ENCODE measurements at regions not wholly inside any gene's neighbourhood (a gene's known extent, or its start where the extent isn't known, plus 50 kb on each side); places are given as distances from the start of the nearest gene placed in this dataset.

DNA sequence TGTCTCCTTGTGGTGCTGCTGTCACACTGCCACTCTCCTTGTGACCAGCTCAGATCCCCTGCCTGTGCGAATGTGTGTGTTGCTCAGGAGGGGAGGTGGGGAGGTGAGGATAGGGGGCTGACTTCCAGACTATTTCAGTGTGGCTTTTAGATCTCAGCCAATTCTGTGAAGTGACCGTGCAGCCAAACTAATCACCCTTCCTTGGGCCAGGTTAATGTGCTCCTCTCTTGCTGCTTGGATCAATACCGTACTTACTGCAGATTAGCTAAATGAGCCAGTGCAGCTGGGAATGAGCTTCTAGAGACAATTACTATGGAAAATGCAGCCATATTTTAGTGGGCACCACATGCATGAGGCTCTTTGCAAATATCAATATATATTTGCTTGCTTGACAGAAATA lies 206.0 kb downstream of the MELK start:
- H3K9me3 ChIP-seq: no peaks in the 10 kb centered on the region
- 79% methylated on average over 3 of the region's 3 CpGs for WGBS
- no peak for DNase-seq (ENCODE audit: low spot score)
- no peaks in the 10 kb centered on the region for H3K4me1 ChIP-seq (replicated peaks)
- H3K36me3 ChIP-seq: no peaks in the 10 kb centered on the region
- H3K27me3 ChIP-seq (replicated peaks; ENCODE audit: insufficient read depth): no peaks in the 10 kb centered on the region
- H3K4me3 ChIP-seq: no peak overlapping the region
- no peak overlapping the region for H3K27ac ChIP-seq
- intact Hi-C loops (cut with DNase I): no loop called here
- TF ChIP-seq, protein P1, sequence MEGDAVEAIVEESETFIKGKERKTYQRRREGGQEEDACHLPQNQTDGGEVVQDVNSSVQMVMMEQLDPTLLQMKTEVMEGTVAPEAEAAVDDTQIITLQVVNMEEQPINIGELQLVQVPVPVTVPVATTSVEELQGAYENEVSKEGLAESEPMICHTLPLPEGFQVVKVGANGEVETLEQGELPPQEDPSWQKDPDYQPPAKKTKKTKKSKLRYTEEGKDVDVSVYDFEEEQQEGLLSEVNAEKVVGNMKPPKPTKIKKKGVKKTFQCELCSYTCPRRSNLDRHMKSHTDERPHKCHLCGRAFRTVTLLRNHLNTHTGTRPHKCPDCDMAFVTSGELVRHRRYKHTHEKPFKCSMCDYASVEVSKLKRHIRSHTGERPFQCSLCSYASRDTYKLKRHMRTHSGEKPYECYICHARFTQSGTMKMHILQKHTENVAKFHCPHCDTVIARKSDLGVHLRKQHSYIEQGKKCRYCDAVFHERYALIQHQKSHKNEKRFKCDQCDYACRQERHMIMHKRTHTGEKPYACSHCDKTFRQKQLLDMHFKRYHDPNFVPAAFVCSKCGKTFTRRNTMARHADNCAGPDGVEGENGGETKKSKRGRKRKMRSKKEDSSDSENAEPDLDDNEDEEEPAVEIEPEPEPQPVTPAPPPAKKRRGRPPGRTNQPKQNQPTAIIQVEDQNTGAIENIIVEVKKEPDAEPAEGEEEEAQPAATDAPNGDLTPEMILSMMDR (IDR thresholded peaks at IDR 0.05): no peak
- TF ChIP-seq POLR2A (IDR thresholded peaks at IDR 0.05): no peak
- no peak for TF ChIP-seq POLR2AphosphoS5 (IDR thresholded peaks at IDR 0.05)

DNA sequence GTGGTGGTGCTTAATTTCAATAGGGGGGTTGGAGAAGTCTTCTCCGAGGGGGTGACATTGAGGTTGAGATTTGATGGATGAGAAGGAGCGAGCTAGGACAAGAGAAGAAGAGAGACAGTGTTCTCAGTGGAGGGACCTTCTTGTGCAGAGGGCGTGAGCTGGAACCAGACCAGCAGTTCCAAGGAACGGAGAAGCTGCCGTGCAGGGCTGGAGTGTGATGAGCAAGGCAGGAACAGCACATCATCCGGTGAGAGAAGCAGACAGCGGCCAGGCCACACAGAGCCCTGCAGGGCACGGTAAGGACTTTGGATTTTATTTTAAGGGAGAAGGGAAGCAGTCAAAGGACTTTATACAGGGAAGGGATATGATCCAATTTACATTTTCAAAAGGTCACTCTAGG lies 206.9 kb downstream of the MELK start:
- TF ChIP-seq, protein P1 (IDR thresholded peaks at IDR 0.05): no peak
- TF ChIP-seq POLR2A (IDR thresholded peaks at IDR 0.05) (no peak), POLR2AphosphoS5 (IDR thresholded peaks at IDR 0.05) (no peak)
- intact Hi-C loops (cut with DNase I): no loop called here
- WGBS: 46% methylated on average over 8 of the region's 8 CpGs
- no peaks in the 10 kb centered on the region for H3K36me3 ChIP-seq
- no peak overlapping the region for H3K27ac ChIP-seq
- H3K27me3 ChIP-seq (replicated peaks; ENCODE audit: insufficient read depth): no peaks in the 10 kb centered on the region
- no peaks in the 10 kb centered on the region for H3K4me1 ChIP-seq (replicated peaks)
- DNase-seq (ENCODE audit: low spot score): no peak
- no peaks in the 10 kb centered on the region for H3K9me3 ChIP-seq
- no peak overlapping the region for H3K4me3 ChIP-seq

DNA sequence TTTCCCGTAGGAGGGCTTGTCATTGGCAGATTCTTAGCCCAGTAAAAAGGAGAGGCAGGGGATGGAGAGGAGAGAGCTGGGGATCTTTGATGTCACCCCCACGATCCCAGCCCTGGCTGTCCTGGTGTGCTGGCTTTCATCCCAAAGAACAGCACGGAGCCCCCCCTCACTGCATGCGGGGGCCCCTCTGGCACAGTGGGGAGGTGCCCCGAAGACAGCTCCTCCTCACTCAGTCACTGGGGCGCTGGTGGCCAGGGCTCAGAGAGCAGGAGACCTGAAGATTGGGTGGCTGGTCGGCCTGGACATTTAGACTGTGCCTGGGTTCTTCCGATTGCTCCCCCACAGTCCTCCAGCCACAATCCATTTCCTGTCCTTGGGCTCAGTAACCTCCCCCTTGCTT lies 207.5 kb downstream of the MELK start:
- H3K9me3 ChIP-seq: no peaks in the 10 kb centered on the region
- no peaks in the 10 kb centered on the region for H3K4me1 ChIP-seq (replicated peaks)
- TF ChIP-seq POLR2A (IDR thresholded peaks at IDR 0.05) (no peak), POLR2AphosphoS5 (IDR thresholded peaks at IDR 0.05) (no peak)
- TF ChIP-seq, protein P1 (IDR thresholded peaks at IDR 0.05): no peak
- H3K4me3 ChIP-seq: no peak overlapping the region
- H3K27ac ChIP-seq: no peak overlapping the region
- DNase-seq (ENCODE audit: low spot score): no peak
- 21% methylated on average over 8 of the region's 8 CpGs for WGBS
- intact Hi-C loops (cut with DNase I): loop anchor here (10.0 kb wide), 1 partner anchor 65 kb away; no protein-coding TSS in a partner anchor
- no peaks in the 10 kb centered on the region for H3K27me3 ChIP-seq (replicated peaks; ENCODE audit: insufficient read depth)
- no peaks in the 10 kb centered on the region for H3K36me3 ChIP-seq

DNA sequence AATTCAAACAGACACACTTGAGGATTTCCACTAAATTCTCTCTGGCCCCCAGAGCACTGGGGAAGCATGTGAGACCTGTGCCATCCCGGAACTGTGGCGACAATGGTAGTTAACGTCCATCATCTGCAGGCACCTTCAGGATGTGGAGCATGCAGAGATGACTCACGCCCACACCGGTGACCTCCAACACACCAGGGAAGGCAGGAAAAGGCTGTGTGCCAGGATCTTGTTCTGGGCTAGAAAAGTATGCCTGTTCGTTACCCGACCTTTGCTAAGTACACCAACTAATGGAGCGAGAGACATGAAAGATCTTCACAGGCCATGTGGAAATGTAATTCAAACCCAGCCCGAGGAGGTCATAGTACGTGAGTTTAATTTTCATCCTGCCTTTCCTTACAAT lies 208.8 kb downstream of the MELK start:
- Histone ChIP-seq H3K9me3 (no peaks in the 10 kb centered on the region), H3K27me3 (replicated peaks; ENCODE audit: insufficient read depth) (no peaks in the 10 kb centered on the region), H3K27ac (no peak overlapping the region), H3K4me1 (replicated peaks) (no peaks in the 10 kb centered on the region), H3K36me3 (no peaks in the 10 kb centered on the region), H3K4me3 (no peak overlapping the region)
- TF ChIP-seq, protein P1 (IDR thresholded peaks at IDR 0.05): no peak
- TF ChIP-seq POLR2AphosphoS5 (IDR thresholded peaks at IDR 0.05) (no peak), POLR2A (IDR thresholded peaks at IDR 0.05) (no peak)
- WGBS: 51% methylated on average over 10 of the region's 10 CpGs
- DNase-seq (ENCODE audit: low spot score): no peak
- intact Hi-C loops (cut with DNase I): loop anchor here (10.0 kb wide), 1 partner anchor 67 kb away; no protein-coding TSS in a partner anchor

Data from prostate gland (tissue), 2 donors.